Fibroblast of lung (primary cell): ENCODE measurements at regions not wholly inside any gene's neighbourhood (a gene's known extent, or its start where the extent isn't known, plus 50 kb on each side); places are given as distances from the start of the nearest gene placed in this dataset.

Experiments
- DNase-seq, 2 donors: peaks; one replicate each; pipeline versions ENCODE4 v3.0.0 to v3.0.0-alpha.2; 2010; ENCODE audit warnings: low read depth in 2 of 2
- H2AFZ ChIP-seq: 2 replicates; pipeline ENCODE4 v1.5.1; 2012; ENCODE audit warnings: low read length, control low read depth, inconsistent platforms
- H3K27ac ChIP-seq: 2 replicates; pipeline ENCODE4 v1.5.1; 2011; ENCODE audit warnings: low read length, control low read depth; ENCODE audit not compliant: insufficient read depth
- H3K27me3 ChIP-seq: 2 replicates; pipeline ENCODE4 v1.5.1; 2011; ENCODE audit warnings: mild to moderate bottlenecking, low read length; ENCODE audit not compliant: control insufficient read depth, insufficient read depth
- H3K36me3 ChIP-seq: 2 replicates; pipeline ENCODE4 v1.5.1; 2011; ENCODE audit warnings: low read length; ENCODE audit not compliant: control insufficient read depth, insufficient read depth
- H3K4me1 ChIP-seq: 2 replicates; pipeline ENCODE4 v1.5.1; 2011; ENCODE audit warnings: low read length; ENCODE audit not compliant: control insufficient read depth, insufficient read depth; ENCODE audit errors: extremely low read depth
- H3K4me2 ChIP-seq: 2 replicates; pipeline ENCODE4 v1.5.1; 2011; ENCODE audit warnings: low read length, control low read depth; ENCODE audit not compliant: insufficient read depth; ENCODE audit errors: extremely low read depth
- H3K4me3 ChIP-seq, 4 experiments: fragments of 200-600 bp in 1 of 4; sonication (generic) in 1 of 4; replicated peaks in 1 of 4; 2 replicates each; pipeline ENCODE4 v1.5.1; 2011 to 2016; ENCODE audit warnings: low read length in 4 of 4, low read depth in 3 of 4, mild to moderate bottlenecking in 3 of 4, control low read depth in 2 of 4, inconsistent platforms in 1 of 4, mixed read lengths in 1 of 4; ENCODE audit not compliant: insufficient read depth in 1 of 4; ENCODE audit errors: control extremely low read depth in 1 of 4
- H3K79me2 ChIP-seq: 2 replicates; pipeline ENCODE4 v1.5.1; 2012; ENCODE audit warnings: mild to moderate bottlenecking, low read length, inconsistent platforms; ENCODE audit not compliant: control insufficient read depth, insufficient read depth
- H3K9ac ChIP-seq: 2 replicates; pipeline ENCODE4 v1.5.1; 2011; ENCODE audit warnings: mild to moderate bottlenecking, low read length, control low read depth; ENCODE audit not compliant: insufficient read depth
- H3K9me3 ChIP-seq: 2 replicates; pipeline ENCODE4 v1.5.1; 2012; ENCODE audit warnings: low read depth, low read length; ENCODE audit not compliant: control insufficient read depth, insufficient read depth
- H4K20me1 ChIP-seq: 2 replicates; pipeline ENCODE4 v1.5.1; 2011; ENCODE audit warnings: low read length; ENCODE audit not compliant: control insufficient read depth, insufficient read depth; ENCODE audit errors: extremely low read depth
- CTCF ChIP-seq, 2 donors: IDR thresholded peaks in 1 of 2; conservative IDR thresholded peaks in 1 of 2; 1 replicate in 1 of 2; 2 replicates in 1 of 2; pipeline ENCODE4 v1.5.1; 2011 to 2012; ENCODE audit warnings: low read length in 2 of 2, control low read depth in 1 of 2, inconsistent platforms in 1 of 2, low read depth in 1 of 2, mild to moderate bottlenecking in 1 of 2
- EZH2 ChIP-seq: IDR thresholded peaks from 2 replicates; pipeline ENCODE4 v1.5.1; 2012; ENCODE audit warnings: low read length, control low read depth, mild to moderate bottlenecking; ENCODE audit errors: missing control alignments

DNA sequence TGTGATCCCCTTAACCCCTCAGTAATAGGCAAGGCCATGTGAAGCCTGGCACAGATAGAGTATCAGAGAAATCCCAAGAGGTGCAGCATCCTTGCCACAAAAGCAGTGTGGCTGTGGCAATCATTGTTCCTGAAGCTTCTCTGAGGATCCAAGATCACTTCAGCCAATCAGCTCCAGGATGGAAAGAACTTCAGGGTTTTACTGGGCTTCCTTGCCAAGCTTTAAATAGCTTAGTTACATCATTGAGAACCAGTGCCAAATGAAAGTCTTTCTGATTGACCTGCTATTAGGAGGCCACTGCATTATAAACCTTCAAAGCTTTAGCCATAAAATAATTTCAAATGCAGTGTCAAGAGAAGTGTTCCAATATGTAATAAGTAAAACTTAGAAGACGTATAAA, 430.6 kb downstream of the PIK3R1 start:
- TF ChIP-seq CTCF (conservative IDR thresholded peaks at IDR 0.05 in 1 of 2, IDR thresholded peaks at IDR 0.05 in 1 of 2; ENCODE audit: low read depth in 1 of 2, low read length in 2 of 2) = no peak
- no peak for TF ChIP-seq EZH2
- peak; percentile 10 to 17 for DNase-seq
- Histone ChIP-seq H3K9me3 (no peaks in the 10 kb centered on the region), H3K4me2 (no peak overlapping the region), H3K79me2 (no peaks in the 10 kb centered on the region), H3K4me1 (no peaks in the 10 kb centered on the region), H3K27ac (no peak overlapping the region), H2AFZ (no peak overlapping the region), H4K20me1 (no peaks in the 10 kb centered on the region), H3K27me3 (peaks cover 2% of the 10 kb centered on the region), H3K36me3 (no peaks in the 10 kb centered on the region), H3K4me3 (no peak overlapping the region), H3K9ac (no peak overlapping the region)

- no peak for TF ChIP-seq CTCF (conservative IDR thresholded peaks at IDR 0.05 in 1 of 2, IDR thresholded peaks at IDR 0.05 in 1 of 2; ENCODE audit: low read depth in 1 of 2, low read length in 2 of 2)
- TF ChIP-seq EZH2 = no peak
- no peak overlapping the region for H2AFZ ChIP-seq
- H3K9ac ChIP-seq = no peak overlapping the region
- H3K79me2 ChIP-seq = no peaks in the 10 kb centered on the region
- no peaks in the 10 kb centered on the region for H3K4me1 ChIP-seq
- no peak overlapping the region for H3K4me2 ChIP-seq
- no peak overlapping the region for H3K27ac ChIP-seq
- no peak for DNase-seq
- H3K9me3 ChIP-seq = no peaks in the 10 kb centered on the region
- peaks cover 2% of the 10 kb centered on the region for H3K27me3 ChIP-seq
- H4K20me1 ChIP-seq = no peaks in the 10 kb centered on the region
- H3K4me3 ChIP-seq = no peak overlapping the region
- H3K36me3 ChIP-seq = no peaks in the 10 kb centered on the region
Measured at GRCh38 chr5:68647743-68648142, 432.2 kb downstream of the PIK3R1 start.

GRCh38 chr5:68648944-68649857, 433.6 kb downstream of the PIK3R1 start:
- Histone ChIP-seq H3K36me3 (no peaks in the 10 kb centered on the region), H3K4me3 (no peak overlapping the region), H3K4me1 (no peaks in the 10 kb centered on the region), H3K27me3 (peaks cover 2% of the 10 kb centered on the region), H3K9ac (no peak overlapping the region), H3K9me3 (no peaks in the 10 kb centered on the region), H4K20me1 (no peaks in the 10 kb centered on the region), H3K4me2 (no peak overlapping the region), H3K27ac (no peak overlapping the region), H2AFZ (no peak overlapping the region), H3K79me2 (no peaks in the 10 kb centered on the region)
- DNase-seq = no peak
- TF ChIP-seq EZH2 = no peak
- no peak for TF ChIP-seq CTCF (conservative IDR thresholded peaks at IDR 0.05 in 1 of 2, IDR thresholded peaks at IDR 0.05 in 1 of 2; ENCODE audit: low read depth in 1 of 2, low read length in 2 of 2)
